Nephron progenitor cell (in vitro differentiated cells): ENCODE measurements at regions not wholly inside any gene's neighbourhood (a gene's known extent, or its start where the extent isn't known, plus 50 kb on each side); places are given as distances from the start of the nearest gene placed in this dataset.

Experiments used
- DNase-seq: peaks from one replicate; pipeline ENCODE4 v3.0.0; 2021
- H3K27ac Mint-ChIP-seq: 2 replicates; pipeline ENCODE4 v1.8.0; 2021; ENCODE audit warnings: mild to moderate bottlenecking, moderate library complexity, mixed read lengths
- H3K27me3 Mint-ChIP-seq: 2 replicates; pipeline ENCODE4 v1.8.0; 2021; ENCODE audit warnings: mild to moderate bottlenecking, low read depth, mixed read lengths; ENCODE audit not compliant: poor library complexity
- H3K36me3 Mint-ChIP-seq: 2 replicates; pipeline ENCODE4 v1.8.0; 2021; ENCODE audit warnings: low read depth, mixed read lengths
- H3K4me1 Mint-ChIP-seq: 2 replicates; pipeline ENCODE4 v1.8.0; 2021; ENCODE audit warnings: mixed read lengths
- H3K4me3 Mint-ChIP-seq: 2 replicates; pipeline ENCODE4 v1.8.0; 2021; ENCODE audit warnings: mild to moderate bottlenecking, moderate library complexity, mixed read lengths
- H3K9me3 Mint-ChIP-seq: 2 replicates; pipeline ENCODE4 v1.8.0; 2021; ENCODE audit warnings: mild to moderate bottlenecking, moderate library complexity, mixed read lengths
- TF ChIP-seq, protein P1 (sequence below): fragments of 200-600 bp; sonication (generic); IDR thresholded peaks from 2 replicates; pipeline ENCODE4 v1.5.0; 2021; ENCODE audit warnings: antibody characterized with exemption

- Mint-ChIP-seq H3K27me3 (peaks cover 9% of the 10 kb centered on the region), H3K27ac (no peak overlapping the region), H3K4me3 (no peak overlapping the region), H3K36me3 (no peaks in the 10 kb centered on the region), H3K4me1 (no peaks in the 10 kb centered on the region), H3K9me3 (no peaks in the 10 kb centered on the region)
- TF ChIP-seq, protein P1, sequence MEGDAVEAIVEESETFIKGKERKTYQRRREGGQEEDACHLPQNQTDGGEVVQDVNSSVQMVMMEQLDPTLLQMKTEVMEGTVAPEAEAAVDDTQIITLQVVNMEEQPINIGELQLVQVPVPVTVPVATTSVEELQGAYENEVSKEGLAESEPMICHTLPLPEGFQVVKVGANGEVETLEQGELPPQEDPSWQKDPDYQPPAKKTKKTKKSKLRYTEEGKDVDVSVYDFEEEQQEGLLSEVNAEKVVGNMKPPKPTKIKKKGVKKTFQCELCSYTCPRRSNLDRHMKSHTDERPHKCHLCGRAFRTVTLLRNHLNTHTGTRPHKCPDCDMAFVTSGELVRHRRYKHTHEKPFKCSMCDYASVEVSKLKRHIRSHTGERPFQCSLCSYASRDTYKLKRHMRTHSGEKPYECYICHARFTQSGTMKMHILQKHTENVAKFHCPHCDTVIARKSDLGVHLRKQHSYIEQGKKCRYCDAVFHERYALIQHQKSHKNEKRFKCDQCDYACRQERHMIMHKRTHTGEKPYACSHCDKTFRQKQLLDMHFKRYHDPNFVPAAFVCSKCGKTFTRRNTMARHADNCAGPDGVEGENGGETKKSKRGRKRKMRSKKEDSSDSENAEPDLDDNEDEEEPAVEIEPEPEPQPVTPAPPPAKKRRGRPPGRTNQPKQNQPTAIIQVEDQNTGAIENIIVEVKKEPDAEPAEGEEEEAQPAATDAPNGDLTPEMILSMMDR: no peak
- no peak for DNase-seq
These were observed 312.6 kb upstream of the KIF2A start for GRCh38 chr5:61993295-61993927.

GRCh38 chr5:61994171-61994570, 311.8 kb upstream of the KIF2A start:
- DNase-seq: no peak
- H3K4me3 Mint-ChIP-seq: no peak overlapping the region

GRCh38 chr5:61995486-61995885, 310.5 kb upstream of the KIF2A start:
- DNase-seq: no peak
- H3K27ac Mint-ChIP-seq: no peak overlapping the region
- no peak overlapping the region for H3K4me3 Mint-ChIP-seq
- no peaks in the 10 kb centered on the region for H3K9me3 Mint-ChIP-seq
- TF ChIP-seq, protein P1: no peak
- no peaks in the 10 kb centered on the region for H3K36me3 Mint-ChIP-seq
- H3K4me1 Mint-ChIP-seq: no peaks in the 10 kb centered on the region
- H3K27me3 Mint-ChIP-seq: peaks cover 6% of the 10 kb centered on the region

More at GRCh38 chr5:61994171-61994570, 311.8 kb upstream of the KIF2A start:
- Mint-ChIP-seq H3K4me1 (no peaks in the 10 kb centered on the region), H3K9me3 (no peaks in the 10 kb centered on the region), H3K27ac (no peak overlapping the region), H3K27me3 (peaks cover 9% of the 10 kb centered on the region), H3K36me3 (no peaks in the 10 kb centered on the region)
- TF ChIP-seq, protein P1: no peak

DNA sequence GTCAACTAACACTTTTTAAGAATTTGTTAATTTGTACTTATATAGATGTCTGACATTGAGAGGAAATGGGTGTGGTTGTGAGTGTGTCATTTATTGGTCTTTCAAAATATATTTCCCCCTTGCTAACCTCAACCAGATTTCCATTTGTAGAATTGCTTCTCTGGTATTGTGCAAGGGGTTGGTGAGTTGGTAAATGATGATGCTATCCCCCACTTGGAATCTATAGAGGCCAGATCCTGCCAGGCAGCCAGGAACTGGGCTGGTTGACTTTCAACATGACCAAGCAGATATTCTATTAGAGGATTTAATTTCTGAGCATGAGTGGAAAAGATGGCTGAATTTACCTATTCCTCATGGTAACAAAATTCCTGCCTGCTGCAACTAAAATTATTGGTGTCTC, 306.6 kb upstream of the KIF2A start:
- Mint-ChIP-seq H3K27me3 (peaks cover 3% of the 10 kb centered on the region), H3K4me3 (no peak overlapping the region), H3K4me1 (no peaks in the 10 kb centered on the region), H3K27ac (no peak overlapping the region), H3K36me3 (no peaks in the 10 kb centered on the region), H3K9me3 (no peaks in the 10 kb centered on the region)
- TF ChIP-seq, protein P1: no peak
- no peak for DNase-seq

DNA sequence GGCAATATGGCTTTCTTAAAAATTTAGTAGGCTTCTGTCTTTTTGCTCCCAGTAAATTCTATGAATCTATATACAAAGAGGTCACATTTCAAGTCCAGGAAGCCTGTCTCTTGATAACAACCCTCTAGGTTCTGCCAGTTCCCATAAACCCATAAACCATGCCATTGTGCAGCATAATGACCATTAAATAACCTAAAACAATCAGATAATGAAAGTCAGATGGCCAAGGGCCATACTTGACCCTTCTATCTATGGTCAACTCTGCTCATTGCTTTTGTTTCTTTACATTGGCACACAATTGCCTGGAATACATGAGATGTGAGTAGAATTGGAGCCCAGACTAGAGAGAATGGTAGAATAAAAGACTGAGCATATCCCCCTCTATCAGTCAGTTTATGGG, 305.4 kb upstream of the KIF2A start:
- H3K27ac Mint-ChIP-seq: no peak overlapping the region
- TF ChIP-seq, protein P1: no peak
- H3K4me3 Mint-ChIP-seq: no peak overlapping the region
- no peaks in the 10 kb centered on the region for H3K36me3 Mint-ChIP-seq
- H3K27me3 Mint-ChIP-seq: peaks cover 3% of the 10 kb centered on the region
- no peaks in the 10 kb centered on the region for H3K4me1 Mint-ChIP-seq
- H3K9me3 Mint-ChIP-seq: no peaks in the 10 kb centered on the region
- DNase-seq: no peak

DNA sequence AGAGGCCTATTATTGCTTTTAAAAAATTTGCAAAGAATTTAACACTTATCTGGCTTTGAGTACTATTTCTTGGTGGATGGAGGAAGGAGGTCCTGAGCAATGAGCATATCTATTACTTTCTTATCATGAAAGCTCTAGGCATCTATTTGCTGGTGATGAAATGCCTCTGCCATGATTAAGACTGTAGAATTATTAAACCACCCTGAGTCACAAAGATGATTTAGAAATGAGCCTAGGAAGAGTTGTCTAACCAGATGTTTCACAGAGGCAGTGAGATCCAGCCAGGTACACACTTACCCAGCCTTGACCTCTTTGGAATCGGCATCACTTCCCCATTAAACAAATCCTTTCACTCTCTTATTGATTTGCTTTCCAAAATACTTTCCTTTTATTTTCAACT, 304.4 kb upstream of the KIF2A start:
- no peaks in the 10 kb centered on the region for H3K36me3 Mint-ChIP-seq
- TF ChIP-seq, protein P1: no peak

More for the DNA sequence above, 304.4 kb upstream of the KIF2A start:
- no peaks in the 10 kb centered on the region for H3K4me1 Mint-ChIP-seq
- no peak for DNase-seq
- no peaks in the 10 kb centered on the region for H3K27me3 Mint-ChIP-seq
- no peak overlapping the region for H3K27ac Mint-ChIP-seq
- H3K9me3 Mint-ChIP-seq: no peaks in the 10 kb centered on the region
- H3K4me3 Mint-ChIP-seq: no peak overlapping the region
